Mesendoderm (in vitro differentiated cells): ENCODE measurements at regions not wholly inside any gene's neighbourhood (a gene's known extent, or its start where the extent isn't known, plus 50 kb on each side); places are given as distances from the start of the nearest gene placed in this dataset.

Experiments
- DNase-seq: peaks from one replicate; pipeline ENCODE4 v3.0.0; 2013
- H2AK5ac ChIP-seq: 2 replicates; pipeline ENCODE4 v1.6.1; 2013; ENCODE audit warnings: low read length, inconsistent platforms
- H2BK120ac ChIP-seq: 2 replicates; pipeline ENCODE4 v1.6.1; 2013; ENCODE audit warnings: low read depth, mild to moderate bottlenecking, low read length, moderate library complexity, mixed read lengths
- H2BK15ac ChIP-seq: replicated peaks from 2 replicates; pipeline ENCODE4 v1.6.1; 2013; ENCODE audit warnings: low read depth, mild to moderate bottlenecking, moderate library complexity
- H2BK5ac ChIP-seq: 2 replicates; pipeline ENCODE4 v1.6.1; 2013; ENCODE audit warnings: low read length, inconsistent platforms
- H3K18ac ChIP-seq: 2 replicates; pipeline ENCODE4 v1.6.1; 2013; ENCODE audit warnings: mild to moderate bottlenecking, low read length, mixed read lengths
- H3K23ac ChIP-seq: one replicate; pipeline ENCODE4 v1.6.1; 2013; ENCODE audit warnings: low read length
- H3K27ac ChIP-seq: 2 replicates; pipeline ENCODE4 v1.5.1; 2013; ENCODE audit warnings: low read depth, mild to moderate bottlenecking, inconsistent platforms, low read length, moderate library complexity
- H3K27me3 ChIP-seq: 2 replicates; pipeline ENCODE4 v1.6.1; 2013; ENCODE audit warnings: low read length, control low read depth, mild to moderate bottlenecking, inconsistent platforms; ENCODE audit not compliant: insufficient read depth, poor library complexity
- H3K36me3 ChIP-seq: 2 replicates; pipeline ENCODE4 v1.6.1; 2013; ENCODE audit warnings: low read length, inconsistent platforms; ENCODE audit not compliant: control insufficient read depth, insufficient read depth
- H3K4ac ChIP-seq: one replicate; pipeline ENCODE4 v1.6.1; 2013; ENCODE audit warnings: low read depth, mild to moderate bottlenecking, low read length, moderate library complexity
- H3K4me1 ChIP-seq: 2 replicates; pipeline ENCODE4 v1.6.1; 2013; ENCODE audit warnings: low read depth, low read length, inconsistent platforms; ENCODE audit not compliant: control insufficient read depth
- H3K4me2 ChIP-seq: 2 replicates; pipeline ENCODE4 v1.6.1; 2013; ENCODE audit warnings: low read length
- H3K4me3 ChIP-seq: 2 replicates; pipeline ENCODE4 v1.5.1; 2013; ENCODE audit warnings: mild to moderate bottlenecking, low read length
- H3K56ac ChIP-seq: one replicate; pipeline ENCODE4 v1.6.1; 2013; ENCODE audit warnings: low read length
- H3K79me1 ChIP-seq: 2 replicates; pipeline ENCODE4 v1.6.1; 2013; ENCODE audit warnings: low read length, inconsistent platforms
- H3K79me2 ChIP-seq: 2 replicates; pipeline ENCODE4 v1.6.1; 2013; ENCODE audit warnings: mild to moderate bottlenecking, low read length; ENCODE audit not compliant: control insufficient read depth, insufficient read depth
- H3K9ac ChIP-seq: 2 replicates; pipeline ENCODE4 v1.6.1; 2013; ENCODE audit warnings: low read length, inconsistent platforms
- H4K5ac ChIP-seq: one replicate; pipeline ENCODE4 v1.6.1; 2013; ENCODE audit warnings: low read length
- H4K8ac ChIP-seq: one replicate; pipeline ENCODE4 v1.6.1; 2013; ENCODE audit warnings: low read depth, mild to moderate bottlenecking, control low read depth, low read length, moderate library complexity
- WGBS: extraction: QIAGEN DNeasy Blood & Tissue Kit; methylation state at CpG from one replicate; pipeline ENCODE4 v1.1.7; 2013; ENCODE audit warnings: low lambda C conversion rate, missing lambda C conversion rate; ENCODE audit not compliant: insufficient coverage; ENCODE audit errors: extremely low coverage; 5-methylcytosine and 5-hydroxymethylcytosine counted together

DNA sequence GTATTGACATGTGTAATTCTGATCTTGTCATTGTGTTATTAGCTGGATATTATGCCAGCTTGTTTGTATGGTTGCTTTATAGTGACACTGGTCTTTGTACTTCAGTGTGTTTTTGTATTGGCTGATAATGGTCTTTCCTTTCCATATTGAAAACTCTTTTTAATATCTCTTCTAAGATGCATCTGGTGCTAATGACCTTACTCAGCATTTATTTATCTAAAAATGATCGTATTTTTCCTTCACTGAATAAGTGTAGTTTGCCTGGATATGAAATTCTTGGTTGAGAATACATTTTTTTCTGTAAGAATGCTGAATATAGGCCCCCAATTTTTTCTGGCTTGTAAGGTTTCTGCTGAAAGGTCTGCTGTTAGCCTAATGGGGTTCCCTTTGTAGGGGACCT, 465.5 kb upstream of the TMPRSS15 start:
- Histone ChIP-seq H2BK5ac (no peak overlapping the region), H3K27me3 (no peaks in the 10 kb centered on the region), H3K18ac (no peak overlapping the region), H3K4me1 (no peaks in the 10 kb centered on the region), H3K23ac (no peak overlapping the region), H3K4ac (no peak overlapping the region), H3K79me2 (no peaks in the 10 kb centered on the region), H4K8ac (no peak overlapping the region), H3K9ac (no peak overlapping the region), H3K4me2 (no peak overlapping the region), H3K4me3 (no peak overlapping the region), H2AK5ac (no peak overlapping the region), H4K5ac (no peak overlapping the region), H3K56ac (no peak overlapping the region), H2BK120ac (no peak overlapping the region), H3K79me1 (no peaks in the 10 kb centered on the region), H2BK15ac (no peak overlapping the region), H3K27ac (no peak overlapping the region), H3K36me3 (no peaks in the 10 kb centered on the region)
- no peak for DNase-seq
- no CpG with 5 or more reads among the region's 1 CpG for WGBS

DNA sequence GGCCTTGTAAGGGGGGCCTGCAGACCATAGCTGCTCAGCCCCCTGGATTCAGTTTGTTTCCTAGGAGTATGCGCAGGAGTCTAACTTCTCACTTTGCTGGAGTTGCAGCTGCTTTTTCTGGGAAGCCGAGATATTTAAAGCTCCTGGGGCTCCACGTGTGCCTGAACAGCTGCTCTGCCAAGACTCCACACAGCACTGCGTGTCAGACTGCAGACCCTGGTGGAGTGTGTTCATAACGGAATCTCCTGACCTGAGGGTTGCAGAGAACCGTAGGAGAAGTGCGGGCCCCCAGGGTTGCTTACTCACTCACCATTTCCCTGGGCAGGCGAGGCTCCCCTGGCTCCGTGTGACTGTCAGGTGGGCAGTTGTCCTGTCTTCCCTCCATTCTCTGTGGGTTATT, 474.3 kb upstream of the TMPRSS15 start:
- H4K5ac ChIP-seq = no peak overlapping the region
- H3K4ac ChIP-seq = no peak overlapping the region
- H3K27ac ChIP-seq = no peak overlapping the region
- no peak overlapping the region for H2AK5ac ChIP-seq
- no peak overlapping the region for H2BK15ac ChIP-seq
- no peak overlapping the region for H3K4me2 ChIP-seq
- no peak overlapping the region for H3K4me3 ChIP-seq
- no peaks in the 10 kb centered on the region for H3K79me1 ChIP-seq
- H2BK5ac ChIP-seq = no peak overlapping the region
- no peak overlapping the region for H3K23ac ChIP-seq
- no peaks in the 10 kb centered on the region for H3K27me3 ChIP-seq
- H3K18ac ChIP-seq = no peak overlapping the region
- H2BK120ac ChIP-seq = no peak overlapping the region
- no peaks in the 10 kb centered on the region for H3K79me2 ChIP-seq
- no peak overlapping the region for H3K56ac ChIP-seq
- WGBS = no CpG with 5 or more reads among the region's 9 CpGs
- DNase-seq = no peak
- no peaks in the 10 kb centered on the region for H3K4me1 ChIP-seq
- H3K9ac ChIP-seq = no peak overlapping the region
- H4K8ac ChIP-seq = no peak overlapping the region
- H3K36me3 ChIP-seq = no peaks in the 10 kb centered on the region

DNA sequence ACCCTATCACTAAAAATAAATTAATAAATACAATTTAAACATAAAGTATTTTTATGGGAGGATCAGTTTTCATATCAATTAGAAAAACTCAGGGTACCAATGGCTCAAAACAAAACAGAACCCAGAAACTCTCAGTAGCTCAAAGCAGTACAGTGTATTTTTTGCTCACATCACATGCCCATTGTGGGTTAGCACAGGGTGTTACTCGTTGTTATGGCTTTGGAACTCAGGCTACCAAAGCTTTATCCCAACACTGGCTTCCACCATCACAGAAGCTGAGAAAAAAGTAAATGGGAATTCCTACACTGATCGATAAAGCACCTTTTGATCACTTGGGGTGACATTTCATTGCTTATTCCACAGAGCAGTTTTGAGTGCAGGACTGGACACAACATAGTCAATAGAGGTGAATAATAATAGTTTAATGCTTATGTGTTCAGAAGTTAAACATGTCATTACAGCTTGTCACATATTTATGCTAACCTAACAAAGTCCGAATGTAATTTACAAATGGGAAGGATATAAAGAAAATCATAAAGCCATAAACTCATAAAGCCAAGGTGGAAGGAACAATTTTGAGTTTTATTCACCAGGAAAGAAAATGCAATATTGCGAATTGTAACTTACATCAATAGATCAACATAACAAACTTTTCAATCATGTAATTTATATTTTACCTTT, 484.5 kb upstream of the TMPRSS15 start:
- Histone ChIP-seq H3K27ac (no peak overlapping the region), H3K9ac (no peak overlapping the region), H4K5ac (no peak overlapping the region), H2AK5ac (no peak overlapping the region), H3K4me1 (no peaks in the 10 kb centered on the region), H4K8ac (no peak overlapping the region), H3K4me2 (no peak overlapping the region), H3K56ac (no peak overlapping the region), H3K36me3 (no peaks in the 10 kb centered on the region), H3K18ac (no peak overlapping the region), H2BK120ac (no peak overlapping the region), H3K4ac (no peak overlapping the region), H2BK15ac (no peak overlapping the region), H3K23ac (no peak overlapping the region), H2BK5ac (no peak overlapping the region), H3K79me2 (no peaks in the 10 kb centered on the region), H3K79me1 (no peaks in the 10 kb centered on the region), H3K4me3 (no peak overlapping the region), H3K27me3 (no peaks in the 10 kb centered on the region)
- WGBS = no CpG with 5 or more reads among the region's 4 CpGs
- no peak for DNase-seq

DNA sequence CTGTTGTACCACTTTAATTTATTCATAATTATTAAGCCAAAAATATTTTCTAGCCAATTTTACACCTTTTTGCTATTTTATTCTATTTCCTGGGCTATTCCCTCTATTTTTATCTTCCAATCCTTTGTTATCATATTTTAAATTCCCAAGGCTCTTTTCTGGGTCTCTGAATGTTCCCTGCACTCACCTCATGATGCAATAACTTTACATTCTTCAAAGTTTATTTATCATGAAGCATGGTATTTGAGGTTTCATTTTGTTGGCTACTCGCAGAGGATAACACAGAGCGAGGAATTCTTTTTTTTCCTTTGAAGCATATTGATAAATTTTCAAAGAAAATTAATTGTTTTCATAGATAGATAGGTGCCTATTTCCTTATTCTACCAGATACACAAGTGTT, 489.8 kb upstream of the TMPRSS15 start:
- Histone ChIP-seq H2BK120ac (no peak overlapping the region), H3K23ac (no peak overlapping the region), H2BK5ac (no peak overlapping the region), H3K4ac (no peak overlapping the region), H3K18ac (no peak overlapping the region), H3K36me3 (no peaks in the 10 kb centered on the region), H3K56ac (no peak overlapping the region), H2BK15ac (no peak overlapping the region), H3K9ac (no peak overlapping the region), H4K8ac (no peak overlapping the region), H3K27me3 (no peaks in the 10 kb centered on the region), H3K4me2 (no peak overlapping the region), H3K4me3 (no peak overlapping the region), H3K79me1 (no peaks in the 10 kb centered on the region), H2AK5ac (no peak overlapping the region), H3K27ac (no peak overlapping the region), H3K79me2 (no peaks in the 10 kb centered on the region), H4K5ac (no peak overlapping the region), H3K4me1 (no peaks in the 10 kb centered on the region)
- WGBS = no CpG with 5 or more reads among the region's 2 CpGs
- DNase-seq = no peak

DNA sequence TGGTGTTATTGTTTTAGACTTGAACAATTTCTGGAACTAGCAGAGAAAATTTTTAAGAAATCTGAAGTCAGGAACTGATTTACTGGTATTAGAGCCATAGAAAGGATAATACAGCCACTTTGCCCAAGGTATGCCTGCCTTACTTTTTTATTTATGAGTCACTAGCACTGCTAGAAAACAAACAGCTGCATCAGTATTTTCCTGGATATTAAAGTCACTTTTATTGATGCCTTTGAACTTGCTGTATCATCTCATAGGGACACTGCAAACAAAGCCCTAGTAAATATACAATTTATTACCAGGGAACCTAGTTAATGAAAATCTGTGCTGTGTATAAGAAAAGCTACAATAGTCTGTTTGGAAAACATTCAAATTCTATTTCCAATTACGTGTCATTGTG, 490.8 kb upstream of the TMPRSS15 start:
- no peak overlapping the region for H3K23ac ChIP-seq
- no peak overlapping the region for H2AK5ac ChIP-seq
- H3K36me3 ChIP-seq = no peaks in the 10 kb centered on the region
- no peak overlapping the region for H3K18ac ChIP-seq
- no peak overlapping the region for H4K5ac ChIP-seq
- no peak overlapping the region for H3K27ac ChIP-seq
- H3K4ac ChIP-seq = no peak overlapping the region
- no peak overlapping the region for H2BK120ac ChIP-seq
- no peak overlapping the region for H2BK15ac ChIP-seq
- H3K4me1 ChIP-seq = no peaks in the 10 kb centered on the region
- no peak for DNase-seq
- H3K27me3 ChIP-seq = no peaks in the 10 kb centered on the region
- H3K79me1 ChIP-seq = no peaks in the 10 kb centered on the region
- no peak overlapping the region for H4K8ac ChIP-seq
- H3K79me2 ChIP-seq = no peaks in the 10 kb centered on the region
- no peak overlapping the region for H2BK5ac ChIP-seq
- no peak overlapping the region for H3K9ac ChIP-seq
- H3K56ac ChIP-seq = no peak overlapping the region
- H3K4me2 ChIP-seq = no peak overlapping the region
- no CpG with 5 or more reads among the region's 1 CpG for WGBS
- no peak overlapping the region for H3K4me3 ChIP-seq

DNA sequence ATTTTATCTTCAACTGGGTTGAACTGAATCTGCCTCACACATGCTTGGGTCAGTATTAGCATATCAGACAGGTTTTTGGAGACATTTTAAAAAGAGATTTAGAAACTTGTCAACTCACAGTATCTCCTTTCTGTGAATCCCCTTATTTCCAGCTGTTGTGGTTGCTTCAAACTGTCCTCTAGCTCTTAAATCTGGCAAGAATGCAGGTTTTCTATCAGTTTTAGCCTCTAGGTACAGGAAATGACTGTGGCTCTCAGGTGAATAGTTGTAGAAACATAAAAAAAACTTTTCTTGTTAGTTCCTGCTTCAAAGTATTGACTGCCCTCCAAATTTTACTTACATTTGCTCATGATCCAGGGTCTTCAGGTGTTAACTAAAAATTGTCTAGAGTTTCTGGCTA, 495.7 kb upstream of the TMPRSS15 start:
- Histone ChIP-seq H3K27ac (no peak overlapping the region), H3K79me2 (no peaks in the 10 kb centered on the region), H3K23ac (no peak overlapping the region)

More for the DNA sequence above, 495.7 kb upstream of the TMPRSS15 start:
- H3K4ac ChIP-seq = no peak overlapping the region
- H3K4me1 ChIP-seq = no peaks in the 10 kb centered on the region
- no peak overlapping the region for H2AK5ac ChIP-seq
- no peak overlapping the region for H4K5ac ChIP-seq
- no peak overlapping the region for H2BK15ac ChIP-seq
- no peak overlapping the region for H3K18ac ChIP-seq
- no peak overlapping the region for H3K4me3 ChIP-seq
- no peaks in the 10 kb centered on the region for H3K79me1 ChIP-seq
- no peaks in the 10 kb centered on the region for H3K27me3 ChIP-seq
- H4K8ac ChIP-seq = no peak overlapping the region
- no peak overlapping the region for H3K4me2 ChIP-seq
- DNase-seq = peak; percentile 23
- no peak overlapping the region for H2BK120ac ChIP-seq
- no peak overlapping the region for H3K9ac ChIP-seq
- H2BK5ac ChIP-seq = no peak overlapping the region
- no peaks in the 10 kb centered on the region for H3K36me3 ChIP-seq
- H3K56ac ChIP-seq = no peak overlapping the region
